ENCODE measurements at regions not wholly inside any gene's neighbourhood (a gene's known extent, or its start where the extent isn't known, plus 50 kb on each side); places are given as distances from the start of the nearest gene placed in this dataset.
A peak's percentile ranks its signal among the peaks of the same experiment; 100 is the strongest.
"Not testable (repeated sequence)": the region's sequence is repeated elsewhere in the genome, so short reads cannot be mapped to it uniquely, and the experiment has no call there.

DNA sequence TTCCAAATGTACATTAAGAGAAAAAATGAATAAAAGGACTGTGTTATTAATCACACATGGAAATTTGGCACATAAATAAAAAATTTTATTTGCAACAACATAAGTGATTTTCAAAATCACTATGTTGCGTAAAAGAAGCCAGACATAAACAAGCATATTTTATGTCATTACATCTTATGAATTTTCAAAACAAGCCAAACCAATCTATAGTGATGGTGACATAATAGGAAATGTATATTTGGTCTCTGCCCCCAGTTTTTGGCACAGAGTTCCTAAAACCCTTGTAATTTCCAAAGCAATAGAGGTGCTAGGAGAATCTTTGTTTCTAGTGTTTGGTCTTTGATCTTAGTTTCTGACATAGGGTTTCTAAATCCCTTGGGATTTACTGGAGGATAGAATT is 543.3 kb downstream of the ZBBX start:
- Mint-ChIP-seq H3K4me1 (no peaks in the 10 kb centered on the region), H3K4me3 (no peak overlapping the region), H3K9me3 (peaks cover 2 to 22% (median 4%) of the 10 kb centered on the region in 9 donors), H3K36me3 (no peaks in the 10 kb centered on the region), H3K27ac (no peak overlapping the region), H3K27me3 (no peaks in the 10 kb centered on the region)
- ATAC-seq (no peak), DNase-seq (no peak)
- POLR2A ChIA-PET = no interaction called here

DNA sequence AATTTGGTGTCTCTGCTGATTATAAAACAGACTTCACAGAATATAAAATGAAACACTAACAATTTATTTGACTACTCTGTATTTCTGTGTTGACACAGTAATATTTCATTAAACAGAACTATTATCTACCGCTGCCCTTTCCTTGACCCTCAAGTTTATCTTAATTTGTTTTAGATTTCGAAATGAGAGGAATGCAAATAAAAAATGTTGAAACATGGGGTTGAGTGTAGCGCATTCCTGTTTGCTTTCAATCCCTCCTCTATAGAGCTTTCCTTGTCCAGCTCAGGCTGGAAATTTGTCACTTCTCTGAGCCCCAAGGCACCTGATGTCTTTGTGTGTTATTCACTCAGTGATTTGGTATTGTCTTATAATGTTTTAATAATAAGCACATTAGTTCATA is 550.2 kb downstream of the ZBBX start:
- Mint-ChIP-seq H3K4me1 (no peaks in the 10 kb centered on the region), H3K27me3 (no peaks in the 10 kb centered on the region), H3K36me3 (no peaks in the 10 kb centered on the region), H3K4me3 (no peak overlapping the region), H3K9me3 (peaks cover 0 to 14% (median 4%) of the 10 kb centered on the region in 9 donors), H3K27ac (no peak overlapping the region)
- ATAC-seq (no peak), DNase-seq (no peak)
- POLR2A ChIA-PET = no interaction called here

DNA sequence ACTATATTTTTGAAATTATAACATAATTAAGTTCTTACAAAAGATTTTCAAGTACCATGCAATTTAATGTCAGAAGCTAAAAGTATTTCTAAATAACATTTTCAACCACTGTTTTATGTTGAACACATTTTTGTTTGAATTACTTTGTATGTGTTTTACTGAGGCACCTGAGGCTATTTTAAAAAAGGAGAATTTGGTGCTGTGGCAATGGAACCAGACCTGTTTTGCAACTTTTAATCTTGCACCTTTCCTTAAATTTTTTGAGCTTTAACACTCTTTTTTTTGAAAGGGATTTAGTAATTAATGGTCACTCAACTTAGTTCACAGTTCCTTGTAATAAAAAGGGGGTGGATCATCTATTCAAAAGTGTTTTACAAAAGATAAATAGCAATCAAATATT is 561.6 kb downstream of the ZBBX start:
- no peak overlapping the region for H3K27ac Mint-ChIP-seq
- peaks cover 0 to 13% (median 3%) of the 10 kb centered on the region in 9 donors for H3K9me3 Mint-ChIP-seq
- DNase-seq = no peak
- no peaks in the 10 kb centered on the region for H3K36me3 Mint-ChIP-seq
- ATAC-seq = no peak
- POLR2A ChIA-PET = no interaction called here
- no peak overlapping the region for H3K4me3 Mint-ChIP-seq
- H3K27me3 Mint-ChIP-seq = no peaks in the 10 kb centered on the region
- no peaks in the 10 kb centered on the region for H3K4me1 Mint-ChIP-seq

DNA sequence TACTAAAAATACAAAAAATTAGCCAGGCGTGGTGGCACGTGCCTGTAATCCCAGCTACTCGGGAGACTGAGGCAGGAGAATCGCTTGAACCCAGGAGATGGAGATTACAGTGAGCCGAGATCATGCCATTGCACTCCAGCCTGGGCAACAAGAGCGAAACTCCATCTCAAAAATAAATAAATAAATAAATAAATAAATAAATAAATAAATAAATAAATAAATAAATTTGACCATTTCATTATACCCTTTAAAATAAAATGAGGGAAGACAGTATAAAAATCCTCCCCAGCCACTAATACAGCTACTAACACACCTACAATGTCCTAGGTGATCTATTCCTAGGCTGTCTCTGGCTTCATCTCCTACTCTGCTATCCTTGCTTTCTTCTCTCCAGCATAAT is 562.8 kb downstream of the ZBBX start:
- peaks cover 0 to 18% (median 4%) of the 10 kb centered on the region in 9 donors for H3K9me3 Mint-ChIP-seq
- H3K27me3 Mint-ChIP-seq, POLR2A ChIA-PET, H3K36me3 Mint-ChIP-seq, ATAC-seq, H3K4me1 Mint-ChIP-seq, DNase-seq, H3K4me3 Mint-ChIP-seq, H3K27ac Mint-ChIP-seq: not testable (repeated sequence)

DNA sequence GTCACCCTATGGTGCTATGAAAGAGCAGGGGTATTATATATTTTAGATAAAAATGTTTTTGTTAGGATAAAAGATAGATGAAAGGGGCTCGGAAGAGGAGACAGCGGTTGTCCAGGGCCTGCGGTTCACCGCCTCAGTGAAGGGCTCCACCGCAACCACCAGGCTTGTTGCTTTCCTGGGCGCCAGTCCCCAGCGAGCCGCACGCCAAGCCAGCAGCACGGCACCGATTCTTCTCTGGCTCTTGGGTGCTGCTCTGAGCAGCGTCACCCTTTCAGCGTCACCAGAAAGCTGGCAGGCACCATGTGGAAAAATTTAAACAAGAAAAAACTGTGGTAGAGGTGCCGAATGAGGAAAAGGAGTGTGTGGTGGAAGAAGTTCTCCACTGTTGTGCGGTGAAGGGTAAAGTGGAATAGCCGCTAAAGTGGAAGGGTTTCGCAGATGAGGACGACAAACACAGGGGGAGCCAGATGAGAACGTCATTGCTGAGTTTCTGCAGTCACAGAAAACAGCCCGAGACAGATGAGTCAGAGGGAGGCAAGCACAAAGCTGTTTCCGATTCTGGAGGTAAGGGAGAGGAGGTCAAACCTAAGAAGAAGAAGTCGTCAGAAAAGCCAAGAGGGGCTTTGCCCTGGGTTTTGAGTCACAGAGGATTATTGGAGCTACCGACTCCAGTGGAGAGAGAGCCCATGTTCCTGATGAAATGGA is 569.2 kb downstream of the ZBBX start:
- Mint-ChIP-seq H3K9me3 (peaks cover 3 to 40% (median 13%) of the 10 kb centered on the region in 9 donors), H3K27me3 (no peaks in the 10 kb centered on the region), H3K27ac (no peak overlapping the region), H3K36me3 (no peaks in the 10 kb centered on the region), H3K4me3 (no peak overlapping the region), H3K4me1 (no peaks in the 10 kb centered on the region)
- DNase-seq = no peak
- POLR2A ChIA-PET = no interaction called here
- no peak for ATAC-seq

DNA sequence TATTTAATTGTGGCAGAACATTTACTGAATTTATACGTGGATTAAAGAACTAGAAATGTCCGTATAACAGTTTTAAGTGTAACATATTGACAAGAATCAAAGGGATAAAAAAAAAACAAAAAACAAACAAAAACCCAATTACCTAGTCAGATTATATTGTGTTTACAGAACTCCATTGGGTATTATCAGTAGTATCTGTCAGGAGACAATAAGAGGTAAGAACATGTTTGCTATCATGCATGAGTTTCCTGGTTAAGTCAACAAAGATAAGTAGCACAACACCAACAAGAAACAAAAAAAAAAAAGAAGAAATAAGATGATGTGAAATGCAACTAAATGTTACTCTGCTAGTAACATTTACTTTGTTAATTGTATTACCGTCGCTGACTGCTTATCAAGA is 570.6 kb downstream of the ZBBX start:
- peaks cover 3 to 41% (median 14%) of the 10 kb centered on the region in 9 donors for H3K9me3 Mint-ChIP-seq
- no peaks in the 10 kb centered on the region for H3K27me3 Mint-ChIP-seq
- DNase-seq = no peak
- no peaks in the 10 kb centered on the region for H3K36me3 Mint-ChIP-seq
- no peaks in the 10 kb centered on the region for H3K4me1 Mint-ChIP-seq
- no peak for ATAC-seq
- POLR2A ChIA-PET = no interaction called here
- H3K27ac Mint-ChIP-seq = no peak overlapping the region
- H3K4me3 Mint-ChIP-seq = no peak overlapping the region

DNA sequence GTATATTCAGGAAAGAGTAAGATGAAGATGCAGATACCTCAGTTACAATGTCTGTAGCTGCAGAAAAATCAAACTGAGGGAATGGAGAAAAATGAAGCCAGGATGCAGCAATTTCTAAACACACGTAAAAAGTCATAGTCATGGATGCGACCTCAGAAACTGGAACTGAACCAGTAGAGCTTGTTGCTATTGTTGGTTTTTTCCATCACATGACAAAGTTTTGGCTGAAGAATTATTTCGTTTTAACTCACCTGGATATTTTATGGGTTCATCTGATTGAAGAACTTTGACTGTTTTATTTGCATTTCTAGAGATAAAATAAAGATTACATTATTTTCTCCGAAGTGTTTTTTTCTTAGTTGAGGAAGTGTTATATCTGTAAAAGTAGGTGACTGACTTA is 591.2 kb downstream of the ZBBX start:
- ATAC-seq = no peak
- POLR2A ChIA-PET = no interaction called here

DNA sequence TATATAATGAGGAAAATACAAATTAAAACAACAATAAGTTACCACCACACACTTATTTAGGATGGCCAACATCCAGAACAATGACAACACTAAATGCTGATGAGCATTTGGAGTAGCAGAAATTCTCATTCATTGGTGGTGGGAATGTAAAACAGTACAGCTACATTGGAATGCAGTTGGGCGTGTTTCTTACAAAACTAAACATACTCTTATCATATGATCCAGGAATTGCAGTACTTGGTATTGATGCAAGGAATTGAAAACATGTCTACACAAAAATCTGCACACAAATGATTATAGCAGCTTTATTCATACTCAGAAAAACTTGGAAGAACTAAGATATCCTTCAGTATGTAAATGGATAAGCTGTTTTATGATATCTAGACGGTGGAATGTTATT is 594.2 kb downstream of the ZBBX start:
- POLR2A ChIA-PET = no interaction called here
- no peaks in the 10 kb centered on the region for H3K4me1 Mint-ChIP-seq
- no peaks in the 10 kb centered on the region for H3K27me3 Mint-ChIP-seq
- ATAC-seq (no peak), DNase-seq (no peak)
- no peak overlapping the region for H3K27ac Mint-ChIP-seq
- no peak overlapping the region for H3K4me3 Mint-ChIP-seq
- H3K36me3 Mint-ChIP-seq = no peaks in the 10 kb centered on the region
- H3K9me3 Mint-ChIP-seq = peaks cover 4 to 39% (median 13%) of the 10 kb centered on the region in 9 donors

More for the DNA sequence above, 591.2 kb downstream of the ZBBX start:
- Mint-ChIP-seq H3K4me1 (no peaks in the 10 kb centered on the region), H3K4me3 (no peak overlapping the region), H3K27me3 (no peaks in the 10 kb centered on the region), H3K36me3 (no peaks in the 10 kb centered on the region), H3K9me3 (peaks cover 2 to 10% (median 6%) of the 10 kb centered on the region in 9 donors), H3K27ac (no peak overlapping the region)
- no peak for DNase-seq

DNA sequence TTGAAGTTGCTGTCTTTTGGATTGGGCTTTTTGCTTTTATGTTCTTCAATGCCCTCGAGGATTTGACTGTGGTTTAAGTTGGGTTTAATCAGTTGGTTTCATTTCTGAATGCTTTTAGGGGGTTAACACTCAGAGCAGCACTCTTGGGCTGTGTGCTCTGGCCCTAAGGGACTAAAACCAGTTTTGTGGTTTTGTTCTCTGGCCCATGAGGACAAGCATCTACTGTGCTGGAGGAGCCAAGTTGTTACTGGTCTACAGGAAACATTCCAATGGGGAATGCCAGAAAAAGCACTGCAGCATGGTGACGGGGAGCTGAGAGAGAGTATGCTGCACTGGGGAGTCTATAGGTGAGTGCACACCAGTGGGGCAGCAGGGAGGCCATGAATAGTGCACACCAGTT is 596.9 kb downstream of the ZBBX start:
- POLR2A ChIA-PET = no interaction called here
- H3K36me3 Mint-ChIP-seq = no peaks in the 10 kb centered on the region
- no peak for ATAC-seq

DNA sequence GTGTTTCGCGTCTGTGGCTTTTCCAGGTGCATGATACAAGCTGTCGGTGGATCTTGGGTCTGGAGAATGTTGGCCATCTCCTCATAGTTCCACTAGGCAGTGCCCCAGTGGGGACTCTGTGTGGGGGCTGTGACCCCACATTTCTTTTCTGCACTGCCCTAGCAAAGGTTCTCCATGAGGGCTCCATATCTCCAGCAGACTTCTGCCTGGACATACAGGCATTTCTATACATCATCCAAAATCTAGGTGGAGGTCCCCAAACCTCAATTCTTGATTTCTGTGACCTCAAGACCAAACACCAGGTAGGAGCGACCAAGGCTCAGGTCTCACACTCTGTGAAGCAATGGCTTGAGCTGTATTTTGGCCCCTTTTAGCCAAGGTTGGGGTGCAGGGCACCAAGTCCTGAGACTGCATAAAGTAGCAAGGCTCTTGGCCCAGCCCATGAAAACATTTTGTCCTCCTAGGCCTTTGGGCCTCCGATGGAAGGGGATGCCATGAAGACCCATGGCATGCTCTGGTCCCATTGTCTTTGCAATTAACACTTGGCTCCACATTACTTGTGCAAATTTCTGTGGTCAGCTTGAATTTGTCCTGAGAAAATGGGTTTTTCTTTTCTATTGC is 615.3 kb downstream of the ZBBX start:
- ATAC-seq = no peak
- no peak overlapping the region for H3K4me3 Mint-ChIP-seq
- H3K36me3 Mint-ChIP-seq = peaks cover 0 to 5% (median 0%) of the 10 kb centered on the region in 3 donors
- DNase-seq = peak in 1 of 10 donors; percentile 42
- peaks cover 0 to 22% (median 9%) of the 10 kb centered on the region in 9 donors for H3K9me3 Mint-ChIP-seq
- H3K27ac Mint-ChIP-seq = no peak overlapping the region
- H3K27me3 Mint-ChIP-seq = no peaks in the 10 kb centered on the region
- POLR2A ChIA-PET = no interaction called here
- no peaks in the 10 kb centered on the region for H3K4me1 Mint-ChIP-seq

More for the DNA sequence above, 596.9 kb downstream of the ZBBX start:
- H3K9me3 Mint-ChIP-seq = peaks cover 4 to 58% (median 14%) of the 10 kb centered on the region in 9 donors
- H3K4me3 Mint-ChIP-seq = no peak overlapping the region
- no peak overlapping the region for H3K27ac Mint-ChIP-seq
- DNase-seq = no peak
- H3K4me1 Mint-ChIP-seq = no peaks in the 10 kb centered on the region
- H3K27me3 Mint-ChIP-seq = no peaks in the 10 kb centered on the region

DNA sequence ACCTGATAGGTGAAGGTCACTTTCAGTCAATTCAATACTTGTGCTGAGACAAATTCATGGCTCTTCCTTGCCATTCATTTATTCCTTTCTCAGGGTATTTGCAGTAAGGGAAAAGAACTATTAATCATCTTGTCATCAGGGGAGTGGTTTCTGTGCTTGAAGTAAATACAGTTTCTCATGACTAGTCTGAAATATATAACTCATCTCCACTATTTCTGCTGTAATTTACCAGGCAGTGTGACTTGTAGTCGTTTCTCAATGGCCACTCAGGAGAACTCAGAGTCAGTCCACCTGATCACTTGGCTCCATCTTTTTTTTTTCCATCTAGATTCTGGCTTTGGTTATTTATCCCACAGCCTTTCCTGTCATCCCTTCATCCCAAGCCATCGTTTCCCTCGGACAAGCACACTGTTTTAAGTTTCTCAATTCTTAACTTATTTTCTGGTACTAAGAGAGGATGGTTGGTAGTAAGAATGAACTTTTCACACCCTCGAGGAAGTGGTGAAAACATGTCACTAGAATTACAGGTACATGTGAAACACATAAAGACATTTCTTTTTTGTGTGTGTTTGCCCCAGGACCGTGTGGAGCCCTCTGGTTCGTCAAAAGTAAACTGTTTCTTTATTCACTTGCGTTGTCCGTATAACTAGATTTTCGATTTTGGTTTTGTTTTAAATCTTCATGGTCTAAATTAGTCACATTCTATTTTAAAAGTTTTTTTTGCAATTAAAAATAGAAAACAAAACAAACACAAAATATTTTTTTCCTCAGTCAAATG is 620.2 kb downstream of the ZBBX start:
- Mint-ChIP-seq H3K9me3 (peaks cover 0 to 28% (median 7%) of the 10 kb centered on the region in 9 donors), H3K36me3 (peaks cover 0 to 3% (median 0%) of the 10 kb centered on the region in 3 donors), H3K4me3 (no peak overlapping the region), H3K27ac (no peak overlapping the region), H3K27me3 (no peaks in the 10 kb centered on the region), H3K4me1 (no peaks in the 10 kb centered on the region)
- no peak for ATAC-seq
- no peak for DNase-seq
- POLR2A ChIA-PET = no interaction called here

DNA sequence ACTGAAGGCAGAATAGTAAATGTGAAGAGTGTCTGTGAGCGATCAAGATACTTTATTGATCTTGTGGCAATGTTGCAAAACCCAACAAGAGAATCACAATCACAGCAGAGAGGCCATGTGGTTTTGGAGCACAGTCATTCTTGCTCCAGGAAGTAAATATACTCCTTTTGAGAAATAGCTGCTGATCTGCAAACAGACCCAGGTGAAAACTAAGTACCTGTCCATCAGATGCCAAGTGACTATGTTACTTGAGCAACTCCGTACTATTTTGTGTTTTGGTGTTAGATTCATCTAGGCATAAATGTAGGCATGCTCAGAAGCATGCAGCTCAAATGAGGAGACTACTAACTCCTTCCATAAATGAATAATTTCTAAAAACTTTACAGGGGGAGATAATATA is 627.9 kb downstream of the ZBBX start:
- H3K27ac Mint-ChIP-seq = no peak overlapping the region
- H3K36me3 Mint-ChIP-seq = peaks cover 0 to 4% (median 0%) of the 10 kb centered on the region in 3 donors
- peaks cover 2 to 37% (median 15%) of the 10 kb centered on the region in 9 donors for H3K9me3 Mint-ChIP-seq
- H3K4me1 Mint-ChIP-seq = no peaks in the 10 kb centered on the region
- H3K4me3 Mint-ChIP-seq = no peak overlapping the region
- POLR2A ChIA-PET = no interaction called here
- DNase-seq (no peak), ATAC-seq (no peak)
- H3K27me3 Mint-ChIP-seq = no peaks in the 10 kb centered on the region

DNA sequence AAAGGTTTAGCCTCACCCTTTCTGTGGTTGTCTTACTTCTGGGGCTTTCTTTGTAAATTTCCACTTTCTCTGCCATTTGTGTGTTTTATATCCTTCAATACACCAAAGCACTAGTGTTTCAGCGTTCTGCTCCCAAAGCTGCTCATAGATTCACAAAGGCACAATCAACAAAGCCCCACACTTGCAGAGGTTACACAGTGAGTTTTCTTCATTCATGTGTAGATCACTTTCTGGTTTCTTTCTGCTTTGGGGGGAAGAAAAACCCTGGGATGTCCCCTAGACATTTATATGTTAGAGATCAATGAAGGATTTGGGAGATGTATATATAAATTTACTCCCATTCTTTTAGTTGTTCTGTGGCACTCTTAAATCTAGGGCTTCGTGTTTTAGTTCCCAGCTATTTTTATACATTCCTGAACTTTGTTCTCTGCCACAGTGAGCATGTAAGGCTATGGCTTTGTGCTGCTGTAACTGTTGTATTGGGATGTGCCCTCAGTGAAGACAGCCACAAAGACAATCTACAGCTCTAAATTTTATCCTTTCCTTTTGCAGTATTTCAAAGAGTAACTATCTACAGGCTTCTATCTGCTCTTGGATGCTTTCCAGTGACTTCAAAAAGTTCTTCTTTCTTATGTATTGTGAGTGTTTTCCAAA is 636.5 kb downstream of the ZBBX start:
- H3K27me3 Mint-ChIP-seq = no peaks in the 10 kb centered on the region
- H3K4me3 Mint-ChIP-seq = no peak overlapping the region
- peaks cover 0 to 9% (median 4%) of the 10 kb centered on the region in 9 donors for H3K9me3 Mint-ChIP-seq
- H3K4me1 Mint-ChIP-seq = no peaks in the 10 kb centered on the region
- H3K27ac Mint-ChIP-seq = no peak overlapping the region
- H3K36me3 Mint-ChIP-seq = no peaks in the 10 kb centered on the region
- DNase-seq (no peak), ATAC-seq (no peak)
- POLR2A ChIA-PET = no interaction called here

Measured in naive thymus-derived CD8-positive, alpha-beta T cell (primary cell).